Neural progenitor cell (in vitro differentiated cells): ENCODE measurements at regions not wholly inside any gene's neighbourhood (a gene's known extent, or its start where the extent isn't known, plus 50 kb on each side); places are given as distances from the start of the nearest gene placed in this dataset.

Experiments
- DNase-seq: peaks from one replicate; pipeline ENCODE4 v3.0.0-alpha.2; 2016; ENCODE audit warnings: low spot score
- H2AFZ ChIP-seq: fragments of 200-600 bp; sonication (generic); replicated peaks from 2 replicates; pipeline ENCODE4 v1.6.1; 2016; ENCODE audit warnings: antibody characterized with exemption
- H3F3A ChIP-seq: fragments of 200-600 bp; sonication (generic); 2 replicates; pipeline ENCODE4 v1.6.1; 2016; ENCODE audit warnings: antibody characterized with exemption, low read depth
- H3K27ac ChIP-seq: fragments of 200-600 bp; sonication (generic); 2 replicates; pipeline ENCODE4 v1.5.1; 2016; ENCODE audit warnings: mild to moderate bottlenecking
- H3K27me3 ChIP-seq: fragments of 200-600 bp; sonication (generic); 2 replicates; pipeline ENCODE4 v1.6.1; 2016; ENCODE audit warnings: mild to moderate bottlenecking, moderate library complexity
- H3K36me3 ChIP-seq: fragments of 200-600 bp; sonication (generic); 2 replicates; pipeline ENCODE4 v1.5.1; 2016
- H3K4me1 ChIP-seq: fragments of 200-600 bp; sonication (generic); 2 replicates; pipeline ENCODE4 v1.6.1; 2016; ENCODE audit warnings: mixed run types
- H3K4me2 ChIP-seq: fragments of 200-600 bp; sonication (generic); 2 replicates; pipeline ENCODE4 v1.6.1; 2016
- H3K4me3 ChIP-seq: fragments of 200-600 bp; sonication (generic); 2 replicates; pipeline ENCODE4 v1.5.1; 2016
- H3K79me2 ChIP-seq: fragments of 200-600 bp; sonication (generic); 2 replicates; pipeline ENCODE4 v1.6.1; 2016; ENCODE audit warnings: low read depth
- H3K9ac ChIP-seq: fragments of 200-600 bp; sonication (generic); 2 replicates; pipeline ENCODE4 v1.6.1; 2016
- H3K9me3 ChIP-seq: fragments of 200-600 bp; sonication (generic); 2 replicates; pipeline ENCODE4 v1.5.1; 2016; ENCODE audit warnings: low read depth
- H4K20me1 ChIP-seq: fragments of 200-600 bp; sonication (generic); 2 replicates; pipeline ENCODE4 v1.6.1; 2016; ENCODE audit warnings: low read depth
- H3K27ac Mint-ChIP-seq: 3 replicates; pipeline ENCODE4 v1.8.0; 2021; ENCODE audit warnings: mixed read lengths
- H3K27me3 Mint-ChIP-seq: 2 replicates; pipeline ENCODE4 v1.8.0; 2022; ENCODE audit warnings: low read depth, mild to moderate bottlenecking, inconsistent platforms, moderate library complexity, mixed read lengths; ENCODE audit not compliant: insufficient read depth
- H3K36me3 Mint-ChIP-seq: 3 replicates; pipeline ENCODE4 v1.8.0; 2021; ENCODE audit warnings: mixed read lengths
- H3K4me1 Mint-ChIP-seq: 3 replicates; pipeline ENCODE4 v1.8.0; 2021; ENCODE audit warnings: mixed read lengths
- H3K4me3 Mint-ChIP-seq: 3 replicates; pipeline ENCODE4 v1.8.0; 2021; ENCODE audit warnings: mild to moderate bottlenecking, moderate library complexity, mixed read lengths
- H3K9me3 Mint-ChIP-seq: 3 replicates; pipeline ENCODE4 v1.8.0; 2020; ENCODE audit warnings: mixed read lengths
- EZH2 ChIP-seq: fragments of 200-600 bp; sonication (generic); IDR thresholded peaks from 2 replicates; pipeline ENCODE4 v1.6.1; 2017; ENCODE audit warnings: antibody characterized with exemption, mild to moderate bottlenecking, moderate library complexity
- EZH2phosphoT487 ChIP-seq: fragments of 200-600 bp; sonication (generic); IDR thresholded peaks from 2 replicates; pipeline ENCODE4 v1.6.1; 2017; ENCODE audit warnings: antibody characterized with exemption
- TF ChIP-seq, protein P1 (sequence below): fragments of 200-600 bp; sonication (generic); IDR thresholded peaks from 2 replicates; pipeline ENCODE4 v1.5.1; 2017; ENCODE audit warnings: antibody characterized with exemption, mild to moderate bottlenecking

DNA sequence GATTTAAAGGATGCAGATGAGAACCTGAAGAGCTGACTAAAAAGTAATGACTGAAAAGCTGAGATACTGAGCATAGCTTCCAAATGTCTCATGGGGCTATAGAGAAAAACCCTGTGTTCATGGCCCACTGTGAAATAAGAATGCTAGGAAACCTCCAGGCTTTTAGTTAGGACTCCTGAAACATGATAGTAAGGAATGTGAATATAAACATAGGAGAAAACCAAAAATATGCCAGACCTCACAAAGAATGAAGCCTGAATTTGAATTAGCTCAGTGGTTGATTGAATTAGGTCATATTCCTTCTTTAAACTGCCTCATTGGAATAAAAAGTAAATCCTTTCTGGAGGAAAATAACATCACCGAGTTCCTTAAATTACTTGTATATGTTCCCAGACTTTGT, 194.5 kb upstream of the NXPH2 start:
- Mint-ChIP-seq H3K4me3 (no peak overlapping the region), H3K27ac (no peak overlapping the region), H3K36me3 (no peaks in the 10 kb centered on the region), H3K4me1 (no peaks in the 10 kb centered on the region), H3K27me3 (peaks cover 5% of the 10 kb centered on the region), H3K9me3 (no peaks in the 10 kb centered on the region)
- no peak overlapping the region for H3K27ac ChIP-seq
- no peaks in the 10 kb centered on the region for H3K36me3 ChIP-seq
- H3K4me2 ChIP-seq = no peak overlapping the region
- no peaks in the 10 kb centered on the region for H3K9me3 ChIP-seq
- H3K9ac ChIP-seq = no peak overlapping the region
- TF ChIP-seq, protein P1, sequence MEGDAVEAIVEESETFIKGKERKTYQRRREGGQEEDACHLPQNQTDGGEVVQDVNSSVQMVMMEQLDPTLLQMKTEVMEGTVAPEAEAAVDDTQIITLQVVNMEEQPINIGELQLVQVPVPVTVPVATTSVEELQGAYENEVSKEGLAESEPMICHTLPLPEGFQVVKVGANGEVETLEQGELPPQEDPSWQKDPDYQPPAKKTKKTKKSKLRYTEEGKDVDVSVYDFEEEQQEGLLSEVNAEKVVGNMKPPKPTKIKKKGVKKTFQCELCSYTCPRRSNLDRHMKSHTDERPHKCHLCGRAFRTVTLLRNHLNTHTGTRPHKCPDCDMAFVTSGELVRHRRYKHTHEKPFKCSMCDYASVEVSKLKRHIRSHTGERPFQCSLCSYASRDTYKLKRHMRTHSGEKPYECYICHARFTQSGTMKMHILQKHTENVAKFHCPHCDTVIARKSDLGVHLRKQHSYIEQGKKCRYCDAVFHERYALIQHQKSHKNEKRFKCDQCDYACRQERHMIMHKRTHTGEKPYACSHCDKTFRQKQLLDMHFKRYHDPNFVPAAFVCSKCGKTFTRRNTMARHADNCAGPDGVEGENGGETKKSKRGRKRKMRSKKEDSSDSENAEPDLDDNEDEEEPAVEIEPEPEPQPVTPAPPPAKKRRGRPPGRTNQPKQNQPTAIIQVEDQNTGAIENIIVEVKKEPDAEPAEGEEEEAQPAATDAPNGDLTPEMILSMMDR = no peak
- no peak for DNase-seq
- H3K27me3 ChIP-seq = no peaks in the 10 kb centered on the region
- no peak overlapping the region for H3K4me3 ChIP-seq
- no peaks in the 10 kb centered on the region for H3K79me2 ChIP-seq
- H3F3A ChIP-seq = no peaks in the 10 kb centered on the region
- H4K20me1 ChIP-seq = no peaks in the 10 kb centered on the region
- no peak overlapping the region for H2AFZ ChIP-seq
- H3K4me1 ChIP-seq = no peaks in the 10 kb centered on the region

- Histone ChIP-seq H3K4me3 (no peak overlapping the region), H3K27me3 (no peaks in the 10 kb centered on the region), H3F3A (no peaks in the 10 kb centered on the region), H4K20me1 (no peaks in the 10 kb centered on the region), H3K4me1 (peaks cover 9% of the 10 kb centered on the region), H3K9me3 (no peaks in the 10 kb centered on the region), H3K79me2 (no peaks in the 10 kb centered on the region), H3K36me3 (no peaks in the 10 kb centered on the region), H3K4me2 (no peak overlapping the region), H3K9ac (no peak overlapping the region), H3K27ac (no peak overlapping the region), H2AFZ (no peak overlapping the region)
- Mint-ChIP-seq H3K9me3 (no peaks in the 10 kb centered on the region), H3K36me3 (no peaks in the 10 kb centered on the region), H3K27ac (no peak overlapping the region), H3K4me1 (no peaks in the 10 kb centered on the region), H3K27me3 (no peaks in the 10 kb centered on the region), H3K4me3 (no peak overlapping the region)
- DNase-seq = no peak
- no peak for TF ChIP-seq EZH2
- TF ChIP-seq, protein P1 = no peak
- no peak for TF ChIP-seq EZH2phosphoT487
These were observed 184.2 kb upstream of the NXPH2 start for GRCh38 chr2:138964418-138964817.

GRCh38 chr2:138962686-138963085, 182.5 kb upstream of the NXPH2 start:
- no peaks in the 10 kb centered on the region for H3K27me3 Mint-ChIP-seq
- Histone ChIP-seq H2AFZ (no peak overlapping the region), H3K36me3 (no peaks in the 10 kb centered on the region), H3K79me2 (no peaks in the 10 kb centered on the region), H3K9ac (no peak overlapping the region), H3K9me3 (no peaks in the 10 kb centered on the region), H3K4me2 (no peak overlapping the region), H3K4me1 (peaks cover 17% of the 10 kb centered on the region), H3F3A (no peaks in the 10 kb centered on the region), H3K27ac (no peak overlapping the region), H3K27me3 (no peaks in the 10 kb centered on the region), H3K4me3 (no peak overlapping the region), H4K20me1 (no peaks in the 10 kb centered on the region)
- DNase-seq = no peak
- H3K9me3 Mint-ChIP-seq = no peaks in the 10 kb centered on the region
- H3K36me3 Mint-ChIP-seq = no peaks in the 10 kb centered on the region
- H3K4me3 Mint-ChIP-seq = no peak overlapping the region
- H3K4me1 Mint-ChIP-seq = no peaks in the 10 kb centered on the region
- H3K27ac Mint-ChIP-seq = no peak overlapping the region
- TF ChIP-seq, protein P1 = no peak
- TF ChIP-seq EZH2phosphoT487 = no peak

DNA sequence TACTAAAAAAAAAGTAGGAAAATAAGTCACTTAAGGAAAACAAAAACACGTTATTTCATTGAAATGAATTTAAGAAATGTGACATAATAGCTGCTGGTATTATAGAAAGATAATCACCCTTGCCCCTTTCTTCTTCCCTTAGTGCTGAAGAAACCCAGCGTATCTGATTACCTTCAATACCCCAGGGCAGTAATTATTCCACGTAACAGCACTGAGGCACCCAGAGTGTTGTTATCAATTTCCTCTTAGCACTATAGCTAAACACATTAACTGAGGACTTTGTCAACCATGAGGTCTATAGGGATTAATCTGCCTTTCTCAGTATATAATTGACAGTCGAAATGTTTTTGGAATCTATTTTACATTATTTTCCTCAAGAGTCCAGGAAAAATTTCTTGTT, 180.0 kb upstream of the NXPH2 start:
- H3K27ac ChIP-seq = no peak overlapping the region
- Mint-ChIP-seq H3K27ac (no peak overlapping the region), H3K4me1 (no peaks in the 10 kb centered on the region), H3K27me3 (no peaks in the 10 kb centered on the region), H3K9me3 (no peaks in the 10 kb centered on the region), H3K36me3 (no peaks in the 10 kb centered on the region), H3K4me3 (no peak overlapping the region)
- TF ChIP-seq, protein P1 = no peak
- TF ChIP-seq EZH2 (no peak), EZH2phosphoT487 (no peak)
- H3K9me3 ChIP-seq = no peaks in the 10 kb centered on the region
- H3K4me3 ChIP-seq = no peak overlapping the region
- H3K9ac ChIP-seq = no peak overlapping the region
- H3K27me3 ChIP-seq = no peaks in the 10 kb centered on the region
- no peaks in the 10 kb centered on the region for H4K20me1 ChIP-seq
- H3F3A ChIP-seq = no peaks in the 10 kb centered on the region
- DNase-seq = no peak
- H3K79me2 ChIP-seq = no peaks in the 10 kb centered on the region
- H3K4me1 ChIP-seq = peaks cover 17% of the 10 kb centered on the region
- no peak overlapping the region for H3K4me2 ChIP-seq
- H2AFZ ChIP-seq = no peak overlapping the region
- no peaks in the 10 kb centered on the region for H3K36me3 ChIP-seq
